ENCODE measurements at regions not wholly inside any gene's neighbourhood (a gene's known extent, or its start where the extent isn't known, plus 50 kb on each side); places are given as distances from the start of the nearest gene placed in this dataset.

GRCh38 chr9:16033921-16034691, 481.3 kb downstream of the CCDC171 start:
- H3K27me3 ChIP-seq: no peaks in the 10 kb centered on the region
- intact Hi-C loops (cut with DNase I): no loop called here

GRCh38 chr9:16039218-16039987, 486.6 kb downstream of the CCDC171 start:
- ATAC-seq: no peak

More at GRCh38 chr9:16033921-16034691, 481.3 kb downstream of the CCDC171 start:
- no peak for TF ChIP-seq CTCF (IDR thresholded peaks at IDR 0.05)
- Histone ChIP-seq H3K4me1 (no peaks in the 10 kb centered on the region), H3K4me3 (no peak overlapping the region), H3K36me3 (no peaks in the 10 kb centered on the region), H3K27ac (no peak overlapping the region), H3K9me3 (no peaks in the 10 kb centered on the region)
- no peak for ATAC-seq
- DNase-seq: no peak

GRCh38 chr9:16039988-16040761, 487.3 kb downstream of the CCDC171 start:
- Histone ChIP-seq H3K27me3 (no peaks in the 10 kb centered on the region), H3K27ac (no peak overlapping the region), H3K36me3 (no peaks in the 10 kb centered on the region), H3K4me3 (no peak overlapping the region), H3K9me3 (no peaks in the 10 kb centered on the region), H3K4me1 (no peaks in the 10 kb centered on the region)
- no peak for ATAC-seq
- no peak for TF ChIP-seq CTCF (IDR thresholded peaks at IDR 0.05)
- DNase-seq: peak in 1 of 4 donors; percentile 13
- intact Hi-C loops (cut with DNase I): no loop called here

More at GRCh38 chr9:16039218-16039987, 486.6 kb downstream of the CCDC171 start:
- intact Hi-C loops (cut with DNase I): no loop called here
- DNase-seq: peak in 1 of 4 donors; percentile 51
- Histone ChIP-seq H3K9me3 (no peaks in the 10 kb centered on the region), H3K27ac (no peak overlapping the region), H3K36me3 (no peaks in the 10 kb centered on the region), H3K4me1 (no peaks in the 10 kb centered on the region), H3K4me3 (no peak overlapping the region), H3K27me3 (no peaks in the 10 kb centered on the region)
- no peak for TF ChIP-seq CTCF (IDR thresholded peaks at IDR 0.05)

GRCh38 chr9:16043756-16044578, 491.1 kb downstream of the CCDC171 start:
- no peak for TF ChIP-seq CTCF (IDR thresholded peaks at IDR 0.05)
- no peak overlapping the region for H3K27ac ChIP-seq
- intact Hi-C loops (cut with DNase I): no loop called here
- H3K4me3 ChIP-seq: no peak overlapping the region
- no peaks in the 10 kb centered on the region for H3K4me1 ChIP-seq
- no peaks in the 10 kb centered on the region for H3K36me3 ChIP-seq
- H3K9me3 ChIP-seq: no peaks in the 10 kb centered on the region
- DNase-seq: peak in 1 of 4 donors; percentile 43
- H3K27me3 ChIP-seq: no peaks in the 10 kb centered on the region
- no peak for ATAC-seq

All from left lung (tissue), 4 donors.